K562 (cell line): ENCODE measurements at regions not wholly inside any gene's neighbourhood (a gene's known extent, or its start where the extent isn't known, plus 50 kb on each side); places are given as distances from the start of the nearest gene placed in this dataset.
A peak's percentile ranks its signal among the peaks of the same experiment; 100 is the strongest.

Experiments
- AFF1 ChIP-seq, 2 experiments: fragments of 450-650 bp; IDR thresholded peaks; 2 replicates each; pipeline ENCODE4 v1.6.1; 2018; ENCODE audit warnings: mild to moderate bottlenecking in 2 of 2, low read depth in 1 of 2; ENCODE audit not compliant: partially characterized antibody in 2 of 2
- CHD4 ChIP-seq: fragments of 200-600 bp; sonication (generic); IDR thresholded peaks from 3 replicates; pipeline ENCODE4 v1.6.1; 2012; ENCODE audit warnings: low read depth, mild to moderate bottlenecking, mixed read lengths, low read length, inconsistent platforms; ENCODE audit not compliant: insufficient read depth, insufficient replicate concordance, poor library complexity, severe bottlenecking
- CTBP1 ChIP-seq: fragments of 450-650 bp; IDR thresholded peaks from 2 replicates; pipeline ENCODE4 v1.6.1; 2016; ENCODE audit warnings: borderline replicate concordance
- CXXC5 ChIP-seq: fragments of 250-450 bp; sonication (Bioruptor Pico); IDR thresholded peaks from 2 replicates; pipeline ENCODE4 v1.8.0; 2022; ENCODE audit warnings: inconsistent platforms, mild to moderate bottlenecking, moderate library complexity
- DACH1 ChIP-seq: fragments of 450-650 bp; IDR thresholded peaks from 2 replicates; pipeline ENCODE4 v1.6.1; 2018; ENCODE audit not compliant: partially characterized antibody
- GABPA ChIP-seq: fragments of 200-800 bp; sonication (Bioruptor generic); conservative IDR thresholded peaks from 2 replicates; pipeline ENCODE4 v1.6.1; 2016; ENCODE audit warnings: low read depth, missing genetic modification characterization, missing compliant biosample characterization
- HDAC8 ChIP-seq: fragments of 450-650 bp; IDR thresholded peaks from 2 replicates; pipeline ENCODE4 v1.6.1; 2016; ENCODE audit warnings: mild to moderate bottlenecking, missing genetic modification characterization, moderate library complexity, missing compliant biosample characterization
- MEIS2 ChIP-seq: fragments of 450-650 bp; IDR thresholded peaks from 2 replicates; pipeline ENCODE4 v1.6.1; 2014; ENCODE audit warnings: mild to moderate bottlenecking; ENCODE audit not compliant: partially characterized antibody
- NBN ChIP-seq: fragments of 450-650 bp; IDR thresholded peaks from 2 replicates; pipeline ENCODE4 v1.6.1; 2016; ENCODE audit warnings: low read depth, mild to moderate bottlenecking
- PHB ChIP-seq: fragments of 250-450 bp; sonication (Bioruptor Pico); IDR thresholded peaks from 2 replicates; pipeline ENCODE4 v1.5.0; 2021
- RBM14 ChIP-seq: fragments of 200-400 bp; formaldehyde crosslinking; IDR thresholded peaks from 2 replicates; pipeline ENCODE4 v1.6.1; 2018; ENCODE audit warnings: low read depth, mild to moderate bottlenecking, low read length, moderate library complexity, borderline replicate concordance; ENCODE audit not compliant: insufficient read depth
- RBM39 ChIP-seq: fragments of 200-400 bp; formaldehyde crosslinking; optimal IDR thresholded peaks from 2 replicates; pipeline ENCODE3; 2018; ENCODE audit warnings: low read depth, low read length
- THRA ChIP-seq: fragments of 450-650 bp; IDR thresholded peaks from 2 replicates; pipeline ENCODE4 v1.6.1; 2017; ENCODE audit warnings: mild to moderate bottlenecking, moderate library complexity
- ZNF444 ChIP-seq: fragments of 250-450 bp; sonication (Bioruptor Pico); IDR thresholded peaks from 2 replicates; pipeline ENCODE4 v1.4.0; 2020; ENCODE audit warnings: mild to moderate bottlenecking, moderate library complexity
- TF ChIP-seq, protein P1 (sequence below), 2 experiments: fragments of 450-650 bp; IDR thresholded peaks; 2 replicates each; pipeline ENCODE4 v1.6.1; 2016; ENCODE audit warnings: mild to moderate bottlenecking in 2 of 2, borderline replicate concordance in 1 of 2, low read depth in 1 of 2, moderate library complexity in 1 of 2

- TF ChIP-seq AFF1 (IDR thresholded peaks at IDR 0.05; ENCODE audit: low read depth in 1 of 2, partially characterized antibody in 2 of 2): no peak
- TF ChIP-seq CHD4: no peak
- TF ChIP-seq RBM39: no peak
- TF ChIP-seq RBM14: no peak
- no peak for TF ChIP-seq ZNF444 (CRISPR knock-in tag)
- TF ChIP-seq CTBP1: no peak
- no peak for TF ChIP-seq PHB (CRISPR knock-in tag)
- peak; percentile 32 for TF ChIP-seq DACH1
- TF ChIP-seq NBN: no peak; the same call in 1 of the 2 replicates
- no peak for TF ChIP-seq HDAC8 (tag)
- TF ChIP-seq, protein P1, sequence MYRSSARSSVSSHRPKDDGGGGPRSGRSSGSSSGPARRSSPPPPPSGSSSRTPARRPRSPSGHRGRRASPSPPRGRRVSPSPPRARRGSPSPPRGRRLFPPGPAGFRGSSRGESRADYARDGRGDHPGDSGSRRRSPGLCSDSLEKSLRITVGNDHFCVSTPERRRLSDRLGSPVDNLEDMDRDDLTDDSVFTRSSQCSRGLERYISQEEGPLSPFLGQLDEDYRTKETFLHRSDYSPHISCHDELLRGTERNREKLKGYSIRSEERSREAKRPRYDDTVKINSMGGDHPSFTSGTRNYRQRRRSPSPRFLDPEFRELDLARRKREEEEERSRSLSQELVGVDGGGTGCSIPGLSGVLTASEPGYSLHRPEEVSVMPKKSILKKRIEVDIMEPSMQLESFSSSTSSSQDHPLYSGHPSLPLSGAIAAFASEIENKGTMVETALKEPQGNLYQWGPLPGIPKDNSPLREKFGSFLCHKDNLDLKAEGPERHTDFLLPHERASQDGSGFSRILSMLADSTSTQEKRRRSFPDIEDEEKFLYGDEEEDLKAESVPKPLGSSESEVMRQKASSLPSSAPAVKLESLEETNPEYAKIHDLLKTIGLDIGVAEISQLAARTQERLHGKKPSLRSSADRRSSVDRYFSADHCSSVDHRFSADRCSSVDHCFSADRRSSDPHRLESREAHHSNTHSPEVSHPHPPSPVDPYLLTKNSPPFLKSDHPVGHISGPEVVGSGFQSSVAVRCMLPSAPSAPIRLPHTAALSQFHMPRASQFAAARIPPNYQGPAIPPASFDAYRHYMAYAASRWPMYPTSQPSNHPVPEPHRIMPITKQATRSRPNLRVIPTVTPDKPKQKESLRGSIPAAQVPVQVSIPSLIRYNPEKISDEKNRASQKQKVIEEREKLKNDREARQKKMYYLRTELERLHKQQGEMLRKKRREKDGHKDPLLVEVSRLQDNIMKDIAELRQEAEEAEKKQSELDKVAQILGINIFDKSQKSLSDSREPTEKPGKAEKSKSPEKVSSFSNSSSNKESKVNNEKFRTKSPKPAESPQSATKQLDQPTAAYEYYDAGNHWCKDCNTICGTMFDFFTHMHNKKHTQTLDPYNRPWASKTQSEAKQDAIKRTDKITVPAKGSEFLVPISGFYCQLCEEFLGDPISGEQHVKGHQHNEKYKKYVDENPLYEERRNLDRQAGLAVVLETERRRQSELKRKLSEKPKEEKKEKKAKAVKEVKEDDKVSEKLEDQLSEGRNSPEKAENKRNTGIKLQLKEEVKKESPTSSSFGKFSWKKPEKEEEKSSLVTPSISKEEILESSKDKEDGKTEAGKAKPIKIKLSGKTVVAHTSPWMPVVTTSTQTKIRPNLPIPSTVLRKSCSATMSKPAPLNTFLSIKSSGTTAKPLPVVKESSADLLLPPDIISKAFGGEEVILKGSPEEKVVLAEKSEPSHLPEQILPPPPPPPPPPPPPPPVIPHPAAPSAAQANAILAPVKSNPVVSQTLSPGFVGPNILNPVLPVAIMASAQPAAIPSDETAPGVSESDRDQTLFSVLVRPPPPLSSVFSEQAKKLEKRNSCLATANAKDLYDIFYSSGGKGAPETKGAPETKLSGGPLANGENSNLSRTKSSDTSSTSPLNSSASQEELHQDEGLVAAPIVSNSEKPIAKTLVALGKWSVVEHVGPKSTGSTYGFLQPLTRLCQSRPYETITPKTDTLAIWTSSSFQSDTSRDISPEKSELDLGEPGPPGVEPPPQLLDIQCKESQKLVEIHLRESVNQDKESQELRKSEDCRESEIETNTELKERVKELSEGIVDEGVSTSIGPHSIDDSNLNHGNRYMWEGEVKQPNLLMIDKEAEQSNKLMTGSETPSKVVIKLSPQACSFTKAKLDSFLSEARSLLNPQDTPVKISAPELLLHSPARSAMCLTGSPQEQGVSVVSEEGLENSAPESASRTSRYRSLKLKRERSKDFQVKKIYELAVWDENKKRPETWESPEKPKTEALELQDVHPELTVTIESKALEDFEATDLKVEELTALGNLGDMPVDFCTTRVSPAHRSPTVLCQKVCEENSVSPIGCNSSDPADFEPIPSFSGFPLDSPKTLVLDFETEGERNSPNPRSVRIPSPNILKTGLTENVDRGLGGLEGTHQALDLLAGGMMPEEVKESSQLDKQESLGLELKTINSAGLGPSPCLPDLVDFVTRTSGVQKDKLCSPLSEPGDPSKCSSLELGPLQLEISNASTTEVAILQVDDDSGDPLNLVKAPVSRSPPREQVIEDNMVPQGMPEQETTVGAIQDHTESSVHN (IDR thresholded peaks at IDR 0.05; ENCODE audit: borderline replicate concordance in 1 of 2, low read depth in 1 of 2): peak in 1 of 2 experiments; percentile 29; a peak in 1 of 4 replicates
- peak; percentile 71 for TF ChIP-seq GABPA (tag)
- TF ChIP-seq CXXC5 (CRISPR knock-in tag): peak; percentile 81
- TF ChIP-seq MEIS2: peak; percentile 99
- no peak for TF ChIP-seq THRA
These were observed 81.2 kb upstream of the RAP2B start (continued) for GRCh38 chr3:153080778-153081240.
